Left lung (tissue), 4 donors: ENCODE measurements at regions not wholly inside any gene's neighbourhood (a gene's known extent, or its start where the extent isn't known, plus 50 kb on each side); places are given as distances from the start of the nearest gene placed in this dataset.

Source experiments
- ATAC-seq: fragments of 200-7000 bp; cut with Tn5 transposase; one replicate; pipeline ENCODE4 v1.9.1; 2020; ENCODE audit warnings: moderate library complexity
- DNase-seq, 4 donors: peaks; one replicate each; pipeline ENCODE4 v3.0.0-alpha.2; 2013 to 2020
- H3K27ac ChIP-seq, 2 donors: fragments of 200-600 bp; sonication (generic) in 1 of 2; one replicate each; pipeline versions ENCODE4 v1.5.0 to v1.8.0; 2020 to 2021
- H3K27me3 ChIP-seq, 2 donors: fragments of 200-600 bp; sonication (generic) in 1 of 2; one replicate each; pipeline versions ENCODE4 v1.5.0 to v1.8.0; 2020 to 2021
- H3K36me3 ChIP-seq, 2 donors: fragments of 200-600 bp; sonication (generic) in 1 of 2; one replicate each; pipeline versions ENCODE4 v1.5.0 to v1.8.0; 2020 to 2021
- H3K4me1 ChIP-seq, 2 donors: fragments of 200-600 bp; one replicate each; pipeline ENCODE4 v1.8.0; 2021
- H3K4me3 ChIP-seq, 2 donors: fragments of 200-600 bp; sonication (generic) in 1 of 2; one replicate each; pipeline versions ENCODE4 v1.5.0 to v1.8.0; 2020 to 2021; ENCODE audit warnings: mild to moderate bottlenecking in 1 of 2
- H3K9me3 ChIP-seq, 2 donors: fragments of 200-600 bp; sonication (generic) in 1 of 2; one replicate each; pipeline versions ENCODE4 v1.5.0 to v1.8.0; 2020 to 2021
- intact Hi-C, 2 donors: fragments of 100-400 bp; cut with DNase I; formaldehyde crosslinking; loops; one replicate each; pipeline versions ENCODE4 v1.11.2 to v1.14.2; 2022
- TF ChIP-seq, protein P1 (sequence below), 2 donors: fragments of 200-600 bp; sonication (generic) in 1 of 2; IDR thresholded peaks; one replicate each; pipeline versions ENCODE4 v1.5.0 to v1.8.0; 2021; ENCODE audit warnings: antibody characterized with exemption in 2 of 2
- donor health status: DM: no; HTN: yes; CAD: no.
- donor health status: DM: no; HTN: no; CAD: no.

DNA sequence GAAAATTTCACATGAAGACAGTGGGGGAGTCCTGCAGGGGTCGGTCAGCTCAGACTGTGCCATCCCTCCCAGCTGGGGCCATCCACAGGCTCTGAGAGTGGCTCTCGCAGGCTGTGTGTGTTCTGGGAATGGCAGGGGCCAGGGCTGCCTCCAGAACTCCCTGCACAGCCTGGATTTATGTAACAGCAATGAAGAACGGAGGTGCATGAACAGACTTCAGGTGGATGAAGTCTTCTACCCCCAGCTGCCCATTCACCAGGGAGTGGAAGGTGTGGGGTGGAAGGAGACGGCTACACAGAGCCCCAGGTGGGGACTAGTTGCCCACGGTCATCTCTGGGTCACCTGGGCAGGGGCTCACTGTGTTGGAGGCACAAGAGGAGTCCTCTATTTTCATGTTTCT lies 56.1 kb upstream of the HDAC4 start:
- Histone ChIP-seq H3K4me3 (no peak overlapping the region), H3K36me3 (no peaks in the 10 kb centered on the region), H3K27me3 (no peaks in the 10 kb centered on the region), H3K9me3 (peaks cover 0 to 6% of the 10 kb centered on the region in 2 donors), H3K4me1 (no peaks in the 10 kb centered on the region), H3K27ac (no peak overlapping the region)
- no peak for ATAC-seq
- TF ChIP-seq, protein P1, sequence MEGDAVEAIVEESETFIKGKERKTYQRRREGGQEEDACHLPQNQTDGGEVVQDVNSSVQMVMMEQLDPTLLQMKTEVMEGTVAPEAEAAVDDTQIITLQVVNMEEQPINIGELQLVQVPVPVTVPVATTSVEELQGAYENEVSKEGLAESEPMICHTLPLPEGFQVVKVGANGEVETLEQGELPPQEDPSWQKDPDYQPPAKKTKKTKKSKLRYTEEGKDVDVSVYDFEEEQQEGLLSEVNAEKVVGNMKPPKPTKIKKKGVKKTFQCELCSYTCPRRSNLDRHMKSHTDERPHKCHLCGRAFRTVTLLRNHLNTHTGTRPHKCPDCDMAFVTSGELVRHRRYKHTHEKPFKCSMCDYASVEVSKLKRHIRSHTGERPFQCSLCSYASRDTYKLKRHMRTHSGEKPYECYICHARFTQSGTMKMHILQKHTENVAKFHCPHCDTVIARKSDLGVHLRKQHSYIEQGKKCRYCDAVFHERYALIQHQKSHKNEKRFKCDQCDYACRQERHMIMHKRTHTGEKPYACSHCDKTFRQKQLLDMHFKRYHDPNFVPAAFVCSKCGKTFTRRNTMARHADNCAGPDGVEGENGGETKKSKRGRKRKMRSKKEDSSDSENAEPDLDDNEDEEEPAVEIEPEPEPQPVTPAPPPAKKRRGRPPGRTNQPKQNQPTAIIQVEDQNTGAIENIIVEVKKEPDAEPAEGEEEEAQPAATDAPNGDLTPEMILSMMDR (IDR thresholded peaks at IDR 0.05), result no peak
- intact Hi-C loops, result no loop called here
- DNase-seq, result no peak

DNA sequence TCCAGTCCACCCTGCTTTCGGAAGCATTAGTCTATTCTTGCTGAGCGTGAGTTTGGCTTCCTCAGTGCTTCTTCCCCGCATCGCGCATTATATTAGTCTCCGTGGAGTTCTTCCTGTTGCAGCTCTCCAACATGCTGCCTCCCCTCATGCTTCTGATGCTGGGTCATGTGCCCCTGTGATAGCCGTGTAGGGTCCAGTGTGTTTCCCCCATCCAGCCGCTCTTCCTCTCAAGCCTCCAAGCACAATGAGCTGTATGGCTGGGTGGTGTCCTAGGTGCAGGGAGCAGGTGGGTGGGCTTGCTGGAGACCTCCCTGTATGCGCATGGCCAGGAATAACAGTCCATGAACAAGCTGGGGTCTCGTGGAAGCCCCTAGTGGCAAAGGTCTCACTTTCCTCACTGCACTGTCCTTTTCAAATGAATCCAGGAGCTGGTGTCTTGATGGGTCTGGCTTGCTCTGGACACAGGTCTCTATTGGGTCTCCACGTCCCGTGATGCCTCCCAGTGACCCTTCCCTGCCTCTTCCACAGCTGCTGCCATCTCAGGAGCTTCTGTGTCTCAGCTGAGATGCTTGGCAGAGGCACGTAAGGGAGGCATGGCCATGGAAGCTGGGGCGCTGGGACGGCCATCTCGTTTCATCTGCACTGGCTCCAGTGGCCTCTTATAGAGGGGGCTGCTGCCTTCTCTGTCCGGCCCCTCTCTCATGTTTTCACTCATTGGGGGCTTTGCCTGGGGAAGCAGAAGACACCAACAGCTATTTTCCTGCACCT lies 54.8 kb upstream of the HDAC4 start:
- H3K36me3 ChIP-seq, result no peaks in the 10 kb centered on the region
- intact Hi-C loops, result no loop called here
- H3K4me3 ChIP-seq, result no peak overlapping the region
- DNase-seq (no peak), ATAC-seq (no peak)
- no peaks in the 10 kb centered on the region for H3K4me1 ChIP-seq
- TF ChIP-seq, protein P1 (IDR thresholded peaks at IDR 0.05), result no peak
- no peaks in the 10 kb centered on the region for H3K27me3 ChIP-seq
- peaks cover 0 to 11% of the 10 kb centered on the region in 2 donors for H3K9me3 ChIP-seq
- no peak overlapping the region for H3K27ac ChIP-seq

DNA sequence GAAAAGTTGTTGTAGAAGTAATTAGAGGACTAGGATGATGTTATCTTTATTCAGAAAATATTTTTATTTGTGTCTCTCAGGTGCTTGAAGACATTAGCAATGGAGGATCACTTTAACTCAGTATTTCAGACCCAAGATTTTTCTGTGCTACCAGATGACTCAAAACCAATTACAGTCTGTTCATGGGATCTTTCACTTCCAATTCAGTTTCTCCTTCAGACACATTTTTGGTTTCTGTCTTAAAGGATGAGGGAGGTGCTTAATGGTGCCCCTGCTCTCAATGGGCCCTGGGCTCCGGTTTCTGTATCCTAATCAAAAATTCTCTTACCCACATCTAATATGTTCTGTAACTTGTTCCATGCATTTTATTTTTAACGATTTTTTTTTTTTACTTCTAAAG lies 53.7 kb upstream of the HDAC4 start:
- DNase-seq, result no peak
- intact Hi-C loops, result no loop called here
- peaks cover 0 to 11% of the 10 kb centered on the region in 2 donors for H3K9me3 ChIP-seq
- no peak for ATAC-seq
- no peaks in the 10 kb centered on the region for H3K27me3 ChIP-seq
- H3K27ac ChIP-seq, result no peak overlapping the region
- no peaks in the 10 kb centered on the region for H3K4me1 ChIP-seq
- TF ChIP-seq, protein P1 (IDR thresholded peaks at IDR 0.05), result no peak
- H3K36me3 ChIP-seq, result no peaks in the 10 kb centered on the region
- no peak overlapping the region for H3K4me3 ChIP-seq
